Left ventricle myocardium inferior (tissue), 1 donor: ENCODE measurements at regions not wholly inside any gene's neighbourhood (a gene's known extent, or its start where the extent isn't known, plus 50 kb on each side); places are given as distances from the start of the nearest gene placed in this dataset.
A peak's percentile ranks its signal among the peaks of the same experiment; 100 is the strongest.

Source experiments
- DNase-seq: peaks from one replicate; pipeline ENCODE4 v3.0.0-alpha.2; 2020
- H3K27ac ChIP-seq: fragments of 200-600 bp; replicated peaks from 2 replicates; pipeline ENCODE4 v1.8.0; 2021
- H3K27me3 ChIP-seq: fragments of 200-600 bp; 2 replicates; pipeline ENCODE4 v1.8.0; 2021; ENCODE audit warnings: low read depth
- H3K36me3 ChIP-seq: fragments of 200-600 bp; 2 replicates; pipeline ENCODE4 v1.8.0; 2021
- H3K4me1 ChIP-seq: fragments of 200-600 bp; 2 replicates; pipeline ENCODE4 v1.8.0; 2021
- H3K4me3 ChIP-seq: fragments of 200-600 bp; 2 replicates; pipeline ENCODE4 v1.8.0; 2021; ENCODE audit warnings: mild to moderate bottlenecking, moderate library complexity
- H3K9me3 ChIP-seq: fragments of 200-600 bp; replicated peaks from 2 replicates; pipeline ENCODE4 v1.8.0; 2021
- CTCF ChIP-seq: fragments of 200-600 bp; IDR thresholded peaks from 2 replicates; pipeline ENCODE4 v1.8.0; 2021; ENCODE audit warnings: antibody characterized with exemption, mild to moderate bottlenecking, borderline replicate concordance
- intact Hi-C: fragments of 100-400 bp; cut with micrococcal nuclease; formaldehyde crosslinking; loops from one replicate; pipeline ENCODE4 v1.11.0; 2022
- donor health status: DM: no; HTN: yes; CAD: no; lungs with severe emphysema.

- Histone ChIP-seq H3K36me3 (no peaks in the 10 kb centered on the region), H3K27ac (no peak overlapping the region), H3K9me3 (peaks cover 17% of the 10 kb centered on the region), H3K4me1 (peaks cover 3% of the 10 kb centered on the region), H3K27me3 (no peaks in the 10 kb centered on the region), H3K4me3 (peak overlapping the region; percentile 33)
- intact Hi-C loops = no loop called here
- no peak for TF ChIP-seq CTCF
- no peak for DNase-seq
Observed at GRCh38 chr2:37489536-37489935, 145.1 kb downstream of the QPCT start.

GRCh38 chr2:37493425-37493824 lies 149.0 kb downstream of the QPCT start:
- H3K27me3 ChIP-seq = no peaks in the 10 kb centered on the region
- no peak for DNase-seq

GRCh38 chr2:37499113-37499512 lies 154.7 kb downstream of the QPCT start:
- Histone ChIP-seq H3K9me3 (peaks cover 15% of the 10 kb centered on the region), H3K4me1 (no peaks in the 10 kb centered on the region), H3K4me3 (no peak overlapping the region), H3K27ac (no peak overlapping the region), H3K36me3 (no peaks in the 10 kb centered on the region), H3K27me3 (no peaks in the 10 kb centered on the region)
- intact Hi-C loops = no loop called here
- DNase-seq = no peak
- TF ChIP-seq CTCF = no peak

More at GRCh38 chr2:37493425-37493824, 149.0 kb downstream of the QPCT start:
- no peak for TF ChIP-seq CTCF
- intact Hi-C loops = no loop called here
- Histone ChIP-seq H3K36me3 (no peaks in the 10 kb centered on the region), H3K9me3 (peaks cover 32% of the 10 kb centered on the region), H3K4me3 (no peak overlapping the region), H3K4me1 (peaks cover 3% of the 10 kb centered on the region), H3K27ac (no peak overlapping the region)

- peaks cover 7% of the 10 kb centered on the region for H3K4me1 ChIP-seq
- no peak for TF ChIP-seq CTCF
- no peaks in the 10 kb centered on the region for H3K36me3 ChIP-seq
- H3K4me3 ChIP-seq = no peak overlapping the region
- peaks cover 13% of the 10 kb centered on the region for H3K9me3 ChIP-seq
- intact Hi-C loops = no loop called here
- H3K27ac ChIP-seq = no peak overlapping the region
- DNase-seq = no peak
- no peaks in the 10 kb centered on the region for H3K27me3 ChIP-seq
Observed at GRCh38 chr2:37500031-37500430, 155.6 kb downstream of the QPCT start.

- intact Hi-C loops = no loop called here
- H3K4me1 ChIP-seq = peaks cover 16% of the 10 kb centered on the region
- peaks cover 3% of the 10 kb centered on the region for H3K9me3 ChIP-seq
- H3K36me3 ChIP-seq = no peaks in the 10 kb centered on the region
- no peak overlapping the region for H3K27ac ChIP-seq
- DNase-seq = no peak
- H3K27me3 ChIP-seq = no peaks in the 10 kb centered on the region
- TF ChIP-seq CTCF = no peak
- no peak overlapping the region for H3K4me3 ChIP-seq
Observed at GRCh38 chr2:37501113-37501512, 156.7 kb downstream of the QPCT start.
